GM23338 (cell line): ENCODE measurements at regions not wholly inside any gene's neighbourhood (a gene's known extent, or its start where the extent isn't known, plus 50 kb on each side); places are given as distances from the start of the nearest gene placed in this dataset.

ENCODE experiments used
- ATAC-seq: fragments of 200-7000 bp; cut with Tn5 transposase; 3 replicates; pipeline ENCODE4 v1.9.1; 2020
- DNase-seq: peaks from one replicate; pipeline ENCODE4 v3.0.0-alpha.2; 2015; ENCODE audit warnings: low spot score
- H2AFZ ChIP-seq: fragments of 200-600 bp; sonication (generic); 2 replicates; pipeline ENCODE4 v1.8.0; 2016; ENCODE audit warnings: antibody characterized with exemption, mild to moderate bottlenecking, moderate library complexity
- H3F3A ChIP-seq: fragments of 200-600 bp; sonication (generic); replicated peaks from 2 replicates; pipeline ENCODE4 v1.8.0; 2017; ENCODE audit warnings: antibody characterized with exemption, mixed run types, low read depth
- H3K27ac ChIP-seq: fragments of 200-600 bp; sonication (generic); 2 replicates; pipeline ENCODE4 v1.6.1; 2016; ENCODE audit warnings: low read depth
- H3K27me3 ChIP-seq: fragments of 200-600 bp; sonication (generic); 2 replicates; pipeline ENCODE4 v1.8.0; 2016; ENCODE audit warnings: mild to moderate bottlenecking, mixed run types, moderate library complexity; ENCODE audit not compliant: insufficient read depth
- H3K36me3 ChIP-seq: fragments of 200-600 bp; sonication (generic); 2 replicates; pipeline ENCODE4 v1.8.0; 2016; ENCODE audit warnings: mild to moderate bottlenecking; ENCODE audit not compliant: insufficient read depth
- H3K4me1 ChIP-seq: fragments of 200-600 bp; sonication (generic); 2 replicates; pipeline ENCODE4 v1.8.0; 2016; ENCODE audit warnings: mild to moderate bottlenecking, moderate library complexity; ENCODE audit not compliant: insufficient read depth
- H3K4me2 ChIP-seq: fragments of 200-600 bp; sonication (generic); 2 replicates; pipeline ENCODE4 v1.7.1; 2017; ENCODE audit warnings: mixed run types
- H3K4me3 ChIP-seq: fragments of 200-600 bp; sonication (generic); 2 replicates; pipeline ENCODE4 v1.6.1; 2016; ENCODE audit warnings: mixed run types
- H3K79me2 ChIP-seq: fragments of 200-600 bp; sonication (generic); replicated peaks from 2 replicates; pipeline ENCODE4 v1.8.0; 2017; ENCODE audit warnings: mild to moderate bottlenecking; ENCODE audit not compliant: insufficient read depth
- H3K9me2 ChIP-seq: fragments of 200-600 bp; sonication (generic); 2 replicates; pipeline ENCODE4 v1.8.0; 2017; ENCODE audit not compliant: insufficient read depth
- H4K20me1 ChIP-seq: fragments of 200-600 bp; sonication (generic); replicated peaks from 2 replicates; pipeline ENCODE4 v1.8.0; 2017; ENCODE audit warnings: mild to moderate bottlenecking; ENCODE audit not compliant: insufficient read depth
- H3K27ac Mint-ChIP-seq: 2 replicates; pipeline ENCODE4 v1.8.0; 2020; ENCODE audit warnings: inconsistent platforms, mild to moderate bottlenecking, moderate library complexity, mixed read lengths
- H3K27me3 Mint-ChIP-seq: 3 replicates; pipeline ENCODE4 v1.8.0; 2022; ENCODE audit warnings: low read depth, mild to moderate bottlenecking, moderate library complexity, mixed read lengths, inconsistent platforms; ENCODE audit not compliant: insufficient read depth, poor library complexity
- H3K36me3 Mint-ChIP-seq: 3 replicates; pipeline ENCODE4 v1.8.0; 2021; ENCODE audit warnings: low read depth, mild to moderate bottlenecking, inconsistent platforms, moderate library complexity, mixed read lengths
- H3K4me1 Mint-ChIP-seq: 3 replicates; pipeline ENCODE4 v1.8.0; 2020; ENCODE audit warnings: mild to moderate bottlenecking, inconsistent platforms, mixed read lengths
- H3K4me3 Mint-ChIP-seq: 3 replicates; pipeline ENCODE4 v1.8.0; 2021; ENCODE audit warnings: moderate library complexity, mild to moderate bottlenecking, inconsistent platforms, mixed read lengths
- H3K9me3 Mint-ChIP-seq: 3 replicates; pipeline ENCODE4 v1.8.0; 2020; ENCODE audit warnings: moderate library complexity, mild to moderate bottlenecking, inconsistent platforms, mixed read lengths
- EZH2phosphoT487 ChIP-seq: fragments of 200-600 bp; sonication (generic); IDR thresholded peaks from one replicate; pipeline ENCODE4 v1.8.1; 2018; ENCODE audit warnings: antibody characterized with exemption; ENCODE audit not compliant: unreplicated experiment
- NANOG ChIP-seq: IDR thresholded peaks from 2 replicates; pipeline ENCODE4 v1.6.1; 2016; ENCODE audit warnings: antibody characterized with exemption, borderline replicate concordance
- ZNF114 ChIP-seq: fragments of 250-450 bp; sonication (Bioruptor Pico); IDR thresholded peaks from 2 replicates; pipeline ENCODE4 v1.5.0; 2020; ENCODE audit warnings: mild to moderate bottlenecking, moderate library complexity
- ZNF331 ChIP-seq: fragments of 250-450 bp; sonication (Bioruptor Pico); IDR thresholded peaks from 2 replicates; pipeline ENCODE4 v1.5.0; 2020; ENCODE audit warnings: low read depth, mild to moderate bottlenecking, moderate library complexity
- ZNF462 ChIP-seq: fragments of 250-450 bp; sonication (Bioruptor Pico); IDR thresholded peaks from 2 replicates; pipeline ENCODE4 v1.5.0; 2020; ENCODE audit warnings: mild to moderate bottlenecking, moderate library complexity

DNA sequence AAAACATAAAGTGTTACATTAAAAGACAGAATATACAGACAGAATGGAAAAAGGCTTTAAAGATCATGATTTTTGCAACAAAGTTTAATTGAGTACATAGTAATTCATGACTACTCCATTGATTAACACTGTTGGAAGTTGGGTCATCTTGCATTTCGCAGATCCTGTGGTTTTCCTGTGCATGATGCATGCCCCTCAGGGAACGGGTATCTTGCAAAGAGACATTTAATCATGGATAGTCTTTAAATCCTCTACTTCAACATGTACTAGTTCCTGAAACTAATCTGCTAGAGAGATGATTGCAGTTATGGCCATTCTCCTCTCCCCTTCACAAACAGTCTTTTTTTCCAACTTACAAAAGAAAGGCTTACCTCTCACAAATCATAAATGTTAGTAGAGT is 155.6 kb upstream of the DSEL start:
- Histone ChIP-seq H3K4me2 (no peak overlapping the region), H3K9me2 (no peaks in the 10 kb centered on the region), H2AFZ (no peak overlapping the region), H3F3A (no peaks in the 10 kb centered on the region), H3K36me3 (no peaks in the 10 kb centered on the region), H3K4me1 (peaks cover 6% of the 10 kb centered on the region; the same call in 1 of the 2 replicates), H3K27me3 (no peaks in the 10 kb centered on the region), H3K27ac (no peak overlapping the region), H3K79me2 (no peaks in the 10 kb centered on the region), H4K20me1 (no peaks in the 10 kb centered on the region), H3K4me3 (no peak overlapping the region)
- H3K27me3 Mint-ChIP-seq: no peaks in the 10 kb centered on the region
- H3K27ac Mint-ChIP-seq: no peak overlapping the region
- ATAC-seq: no peak
- no peaks in the 10 kb centered on the region for H3K36me3 Mint-ChIP-seq
- H3K4me3 Mint-ChIP-seq: no peak overlapping the region
- no peaks in the 10 kb centered on the region for H3K9me3 Mint-ChIP-seq
- DNase-seq: no peak
- peaks cover 20% of the 10 kb centered on the region for H3K4me1 Mint-ChIP-seq
- no peak for TF ChIP-seq ZNF114
- no peak for TF ChIP-seq NANOG
- no peak for TF ChIP-seq ZNF462

DNA sequence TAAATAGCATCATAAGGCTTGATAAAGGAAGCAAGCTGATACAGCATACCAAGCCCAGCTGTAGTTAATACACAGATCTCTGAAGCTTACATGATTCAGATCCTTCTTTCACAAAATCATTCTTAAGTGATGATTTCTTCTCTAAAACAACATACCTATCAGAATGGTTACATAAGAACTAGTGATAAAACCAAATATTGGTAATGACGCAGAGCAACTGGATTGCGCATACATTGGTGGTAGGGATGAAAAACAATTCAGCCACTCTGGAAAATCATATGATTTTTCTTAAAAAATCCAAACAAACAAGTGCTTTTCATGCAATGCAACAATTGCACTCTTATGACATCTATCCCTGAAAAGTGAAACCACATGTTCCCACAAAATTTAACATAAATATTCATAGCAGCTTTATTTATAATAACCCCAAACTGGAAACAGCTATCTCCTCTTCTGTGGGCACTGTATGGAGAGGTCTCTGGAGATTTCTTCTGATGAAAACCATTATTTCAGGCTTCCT is 153.6 kb upstream of the DSEL start:
- Histone ChIP-seq H3K4me1 (peaks cover 6% of the 10 kb centered on the region; the same call in 1 of the 2 replicates), H4K20me1 (no peaks in the 10 kb centered on the region), H3K36me3 (no peaks in the 10 kb centered on the region), H2AFZ (no peak overlapping the region), H3K9me2 (0 out of 2 replicates have a peak, but pooled peaks cover 3% of the 10 kb centered on the region), H3K27ac (no peak overlapping the region), H3K27me3 (no peaks in the 10 kb centered on the region), H3F3A (no peaks in the 10 kb centered on the region), H3K79me2 (no peaks in the 10 kb centered on the region), H3K4me2 (no peak overlapping the region), H3K4me3 (no peak overlapping the region)
- Mint-ChIP-seq H3K4me3 (no peak overlapping the region), H3K27me3 (no peaks in the 10 kb centered on the region), H3K36me3 (no peaks in the 10 kb centered on the region), H3K4me1 (peaks cover 25% of the 10 kb centered on the region), H3K9me3 (no peaks in the 10 kb centered on the region), H3K27ac (no peak overlapping the region)
- DNase-seq: no peak
- no peak for ATAC-seq
- TF ChIP-seq ZNF462: no peak
- TF ChIP-seq EZH2phosphoT487: no peak
- TF ChIP-seq ZNF331: no peak
